Kidney epithelial cell (primary cell): ENCODE measurements at regions not wholly inside any gene's neighbourhood (a gene's known extent, or its start where the extent isn't known, plus 50 kb on each side); places are given as distances from the start of the nearest gene placed in this dataset.

Experiments
- DNase-seq: peaks from one replicate; pipeline ENCODE4 v3.0.0-alpha.2; 2010; ENCODE audit warnings: low read depth
- H3K27me3 ChIP-seq: 2 replicates; pipeline ENCODE4 v1.6.0; 2011; ENCODE audit warnings: low read length; ENCODE audit not compliant: control insufficient read depth, insufficient read depth
- H3K36me3 ChIP-seq: 2 replicates; pipeline ENCODE4 v1.5.1; 2011; ENCODE audit warnings: low read length; ENCODE audit not compliant: control insufficient read depth, insufficient read depth
- H3K4me3 ChIP-seq: 2 replicates; pipeline ENCODE4 v1.5.1; 2011; ENCODE audit warnings: low read depth, mild to moderate bottlenecking, control low read depth, low read length
- CTCF ChIP-seq: IDR thresholded peaks from 2 replicates; pipeline ENCODE4 v1.5.1; 2011; ENCODE audit warnings: mild to moderate bottlenecking, moderate library complexity, low read length, control low read depth, inconsistent platforms; ENCODE audit not compliant: insufficient read depth, poor library complexity, severe bottlenecking

- Histone ChIP-seq H3K36me3 (no peaks in the 10 kb centered on the region), H3K4me3 (no peak overlapping the region), H3K27me3 (no peaks in the 10 kb centered on the region)
- DNase-seq: no peak
- TF ChIP-seq CTCF: no peak
Observed at GRCh38 chrX:96407981-96408380, 276.7 kb upstream of the DIAPH2 start.

- no peak for DNase-seq
- Histone ChIP-seq H3K4me3 (no peak overlapping the region), H3K27me3 (no peaks in the 10 kb centered on the region), H3K36me3 (no peaks in the 10 kb centered on the region)
- TF ChIP-seq CTCF: no peak
Observed at GRCh38 chrX:96410927-96411326, 273.7 kb upstream of the DIAPH2 start.

- DNase-seq: no peak
- TF ChIP-seq CTCF: no peak
- H3K27me3 ChIP-seq: no peaks in the 10 kb centered on the region
- H3K36me3 ChIP-seq: no peaks in the 10 kb centered on the region
- no peak overlapping the region for H3K4me3 ChIP-seq
Observed at GRCh38 chrX:96417695-96418094, 266.9 kb upstream of the DIAPH2 start.

- Histone ChIP-seq H3K27me3 (no peaks in the 10 kb centered on the region), H3K4me3 (no peak overlapping the region), H3K36me3 (no peaks in the 10 kb centered on the region)
- TF ChIP-seq CTCF: no peak
- DNase-seq: no peak
Observed at GRCh38 chrX:96424007-96424406, 260.6 kb upstream of the DIAPH2 start.

GRCh38 chrX:96425200-96425599 lies 259.4 kb upstream of the DIAPH2 start:
- Histone ChIP-seq H3K4me3 (no peak overlapping the region), H3K36me3 (no peaks in the 10 kb centered on the region), H3K27me3 (no peaks in the 10 kb centered on the region)
- DNase-seq: no peak
- TF ChIP-seq CTCF: no peak

GRCh38 chrX:96430756-96431455 lies 253.7 kb upstream of the DIAPH2 start:
- no peaks in the 10 kb centered on the region for H3K36me3 ChIP-seq
- H3K4me3 ChIP-seq: no peak overlapping the region
- H3K27me3 ChIP-seq: no peaks in the 10 kb centered on the region
- no peak for TF ChIP-seq CTCF
- DNase-seq: no peak
